ENCODE measurements at regions not wholly inside any gene's neighbourhood (a gene's known extent, or its start where the extent isn't known, plus 50 kb on each side); places are given as distances from the start of the nearest gene placed in this dataset.
"Not testable (repeated sequence)": the region's sequence is repeated elsewhere in the genome, so short reads cannot be mapped to it uniquely, and the experiment has no call there.

DNA sequence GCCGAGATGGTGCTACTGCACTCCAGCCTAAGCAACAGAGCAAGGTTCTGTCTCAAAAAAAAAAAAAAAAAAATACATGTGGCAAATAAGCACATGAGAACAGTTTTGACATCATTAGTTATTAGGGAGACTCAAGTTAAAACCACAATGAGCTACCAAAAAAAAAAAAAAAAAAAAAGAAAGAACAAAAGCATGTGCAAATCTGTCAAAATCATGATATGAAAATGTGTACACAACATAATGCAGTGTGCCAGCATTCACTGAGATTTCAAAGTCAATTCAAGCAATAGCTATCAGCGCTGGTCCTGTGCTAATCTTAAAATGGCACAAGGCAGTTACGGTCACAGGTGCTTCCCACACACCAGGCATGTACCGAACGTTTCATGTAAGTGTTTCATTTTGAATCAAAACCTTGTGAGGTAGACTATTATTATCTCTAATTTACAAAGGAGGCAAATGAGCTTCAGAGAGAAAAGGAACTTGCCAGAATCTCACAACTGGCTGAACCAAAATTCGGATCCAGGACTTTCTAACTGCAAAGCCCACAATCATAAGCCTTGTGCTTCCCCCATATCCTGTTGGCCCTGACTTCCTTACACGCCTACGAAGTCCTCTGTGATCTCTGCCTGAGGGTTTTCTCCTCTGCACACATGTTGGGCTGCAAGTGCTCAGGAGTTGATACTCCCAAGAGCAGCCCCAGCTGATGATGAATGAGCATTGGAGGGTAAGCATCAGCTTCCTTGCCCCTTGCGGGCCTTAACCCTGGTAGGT, 200.1 kb upstream of the PROK2 start:
- Mint-ChIP-seq H3K27ac (no peak overlapping the region), H3K4me3 (no peak overlapping the region), H3K27me3 (ENCODE audit: insufficient read depth) (peaks cover 2% of the 10 kb centered on the region), H3K4me1 (peaks cover 4% of the 10 kb centered on the region), H3K36me3 (ENCODE audit: low read depth) (no peaks in the 10 kb centered on the region), H3K9me3 (no peaks in the 10 kb centered on the region)
- Histone ChIP-seq H3K9ac (ENCODE audit: extremely low read depth, low read length, poor library complexity, severe bottlenecking) (no peak overlapping the region), H3K4me1 (ENCODE audit: control insufficient read depth, insufficient read depth, low read length) (no peaks in the 10 kb centered on the region), H3K27me3 (ENCODE audit: control insufficient read depth, insufficient read depth, low read length, poor library complexity, severe bottlenecking) (no peaks in the 10 kb centered on the region), H3K9me3 (ENCODE audit: control insufficient read depth, low read length) (no peaks in the 10 kb centered on the region), H3K36me3 (ENCODE audit: control insufficient read depth, insufficient read depth, low read length) (no peaks in the 10 kb centered on the region), H3K27ac (ENCODE audit: low read depth, low read length) (no peak overlapping the region), H3K4me3 (ENCODE audit: low read length) (no peak overlapping the region)
- DNase-seq, result no peak
- 90 to 98% methylated on average over 8 to 9 of the region's 9 CpGs for WGBS, 2 experiments (ENCODE audit: insufficient coverage in 1 of 2, insufficient read length in 1 of 2)
- no peak for TF ChIP-seq CTCF (conservative IDR thresholded peaks at IDR 0.05)

GRCh38 chr3:71983694-71984093, 198.7 kb upstream of the PROK2 start:
- Histone ChIP-seq H3K27ac (ENCODE audit: low read depth, low read length) (no peak overlapping the region), H3K9me3 (ENCODE audit: control insufficient read depth, low read length) (no peaks in the 10 kb centered on the region), H3K4me1 (ENCODE audit: control insufficient read depth, insufficient read depth, low read length) (no peaks in the 10 kb centered on the region), H3K36me3 (ENCODE audit: control insufficient read depth, insufficient read depth, low read length) (no peaks in the 10 kb centered on the region), H3K27me3 (ENCODE audit: control insufficient read depth, insufficient read depth, low read length, poor library complexity, severe bottlenecking) (no peaks in the 10 kb centered on the region), H3K4me3 (ENCODE audit: low read length) (no peak overlapping the region), H3K9ac (ENCODE audit: extremely low read depth, low read length, poor library complexity, severe bottlenecking) (no peak overlapping the region)
- H3K27me3 Mint-ChIP-seq (ENCODE audit: insufficient read depth), result peaks cover 2% of the 10 kb centered on the region
- no peak for DNase-seq
- H3K36me3 Mint-ChIP-seq (ENCODE audit: low read depth), result no peaks in the 10 kb centered on the region
- no peak overlapping the region for H3K4me3 Mint-ChIP-seq
- no peak overlapping the region for H3K27ac Mint-ChIP-seq
- no peaks in the 10 kb centered on the region for H3K9me3 Mint-ChIP-seq
- 97 to 100% methylated on average over 4 of the region's 4 CpGs for WGBS, 2 experiments (ENCODE audit: insufficient coverage in 1 of 2, insufficient read length in 1 of 2)
- TF ChIP-seq CTCF (conservative IDR thresholded peaks at IDR 0.05), result no peak
- peaks cover 12% of the 10 kb centered on the region for H3K4me1 Mint-ChIP-seq

GRCh38 chr3:71982506-71983258, 197.7 kb upstream of the PROK2 start:
- H3K27me3 Mint-ChIP-seq (ENCODE audit: insufficient read depth); H3K27ac Mint-ChIP-seq: not testable (repeated sequence)

More at GRCh38 chr3:71982506-71983258, 197.7 kb upstream of the PROK2 start:
- not testable (repeated sequence) for DNase-seq; H3K9me3 Mint-ChIP-seq; H3K9ac ChIP-seq (ENCODE audit: extremely low read depth, low read length, poor library complexity, severe bottlenecking); H3K27me3 ChIP-seq (ENCODE audit: control insufficient read depth, insufficient read depth, low read length, poor library complexity, severe bottlenecking); H3K36me3 ChIP-seq (ENCODE audit: control insufficient read depth, insufficient read depth, low read length); H3K27ac ChIP-seq (ENCODE audit: low read depth, low read length); H3K4me1 ChIP-seq (ENCODE audit: control insufficient read depth, insufficient read depth, low read length); H3K4me3 Mint-ChIP-seq; H3K36me3 Mint-ChIP-seq (ENCODE audit: low read depth); H3K4me3 ChIP-seq (ENCODE audit: low read length); H3K9me3 ChIP-seq (ENCODE audit: control insufficient read depth, low read length)
- peaks cover 17% of the 10 kb centered on the region for H3K4me1 Mint-ChIP-seq
- 70 to 75% methylated on average over 5 to 9 of the region's 9 CpGs for WGBS, 2 experiments (ENCODE audit: insufficient coverage in 1 of 2, insufficient read length in 1 of 2)
